Left forelimb (tissue), 1 donor: ENCODE measurements at regions not wholly inside any gene's neighbourhood (a gene's known extent, or its start where the extent isn't known, plus 50 kb on each side); places are given as distances from the start of the nearest gene placed in this dataset.
A peak's percentile ranks its signal among the peaks of the same experiment; 100 is the strongest.
"Not testable (repeated sequence)": the region's sequence is repeated elsewhere in the genome, so short reads cannot be mapped to it uniquely, and the experiment has no call there.

Experiments
- DNase-seq: peaks from one replicate; pipeline ENCODE4 v3.0.0-alpha.2; 2018; ENCODE audit warnings: low spot score

GRCh38 chr17:45554479-45554878, 64.0 kb upstream of the PLEKHM1 start:
- DNase-seq, result not testable (repeated sequence)

GRCh38 chr17:45558821-45559220, 68.3 kb upstream of the PLEKHM1 start:
- not testable (repeated sequence) for DNase-seq

GRCh38 chr17:45562868-45563267, 72.3 kb upstream of the PLEKHM1 start:
- DNase-seq, result not testable (repeated sequence)

GRCh38 chr17:45563283-45563682, 72.8 kb upstream of the PLEKHM1 start:
- not testable (repeated sequence) for DNase-seq

- DNase-seq, result not testable (repeated sequence)
These were observed 77.8 kb upstream of the PLEKHM1 start for GRCh38 chr17:45568275-45568674.

- not testable (repeated sequence) for DNase-seq
These were observed 82.8 kb upstream of the PLEKHM1 start for GRCh38 chr17:45573326-45573725.

GRCh38 chr17:45573924-45574770, 83.6 kb upstream of the PLEKHM1 start:
- no peak for DNase-seq

GRCh38 chr17:45575126-45575885, 84.8 kb upstream of the PLEKHM1 start:
- DNase-seq, result no peak

- not testable (repeated sequence) for DNase-seq
These were observed 86.2 kb upstream of the PLEKHM1 start for GRCh38 chr17:45576527-45577307.

GRCh38 chr17:45577571-45578279, 87.2 kb upstream of the PLEKHM1 start:
- DNase-seq, result no peak

GRCh38 chr17:45578516-45579455, 88.3 kb upstream of the PLEKHM1 start:
- DNase-seq, result no peak

GRCh38 chr17:45579529-45580495, 89.3 kb upstream of the PLEKHM1 start:
- no peak for DNase-seq

- DNase-seq, result no peak
These were observed 90.4 kb upstream of the PLEKHM1 start for GRCh38 chr17:45580924-45581323.

GRCh38 chr17:45581860-45582259, 91.3 kb upstream of the PLEKHM1 start:
- no peak for DNase-seq

GRCh38 chr17:45584092-45585036, 93.8 kb upstream of the PLEKHM1 start:
- peak; percentile 89 for DNase-seq

GRCh38 chr17:45585037-45585733, 94.7 kb upstream of the PLEKHM1 start:
- DNase-seq, result peak; percentile 93
